ENCODE measurements at regions not wholly inside any gene's neighbourhood (a gene's known extent, or its start where the extent isn't known, plus 50 kb on each side); places are given as distances from the start of the nearest gene placed in this dataset.
"Not testable (repeated sequence)": the region's sequence is repeated elsewhere in the genome, so short reads cannot be mapped to it uniquely, and the experiment has no call there.

DNA sequence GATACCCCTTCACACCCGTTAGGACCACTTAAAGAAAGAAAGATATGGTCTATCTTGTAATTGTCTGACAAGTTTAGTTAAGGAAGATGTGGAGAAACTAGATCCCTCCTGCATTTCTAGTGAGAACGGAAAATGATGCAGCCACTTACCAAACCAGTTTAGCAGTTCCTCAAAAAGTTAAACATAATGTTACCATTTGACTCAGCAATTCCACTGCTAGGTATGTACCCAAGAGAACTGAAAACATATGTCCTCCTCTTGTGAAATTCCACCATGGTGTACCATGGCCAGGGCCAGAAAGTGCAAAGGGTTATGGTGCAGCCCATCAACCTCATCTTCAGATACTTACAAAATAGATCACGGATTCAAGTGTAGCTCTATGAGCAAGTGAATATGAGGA, 79.0 kb upstream of the ID2 start:
- no peak for DNase-seq (ENCODE audit: low spot score)

DNA sequence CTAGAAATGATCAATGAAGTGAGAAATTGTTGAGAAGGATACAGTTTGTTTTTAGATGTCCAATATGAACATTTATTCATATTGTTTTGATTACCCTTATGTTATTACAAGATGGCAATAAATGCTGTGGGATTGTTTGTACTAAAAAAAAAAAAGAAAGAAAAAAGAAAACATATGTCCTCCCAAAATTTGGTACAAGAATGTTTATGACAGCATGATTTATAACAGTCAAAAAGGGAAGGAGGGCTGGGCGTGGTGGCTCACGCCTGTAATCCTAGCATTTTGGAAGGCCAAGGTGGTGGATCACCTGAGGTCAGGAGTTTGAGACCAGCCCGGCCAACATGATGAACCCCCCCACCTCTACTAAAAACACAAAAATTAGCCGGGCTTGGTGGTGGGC, 78.5 kb upstream of the ID2 start:
- not testable (repeated sequence) for DNase-seq (ENCODE audit: low spot score)

DNA sequence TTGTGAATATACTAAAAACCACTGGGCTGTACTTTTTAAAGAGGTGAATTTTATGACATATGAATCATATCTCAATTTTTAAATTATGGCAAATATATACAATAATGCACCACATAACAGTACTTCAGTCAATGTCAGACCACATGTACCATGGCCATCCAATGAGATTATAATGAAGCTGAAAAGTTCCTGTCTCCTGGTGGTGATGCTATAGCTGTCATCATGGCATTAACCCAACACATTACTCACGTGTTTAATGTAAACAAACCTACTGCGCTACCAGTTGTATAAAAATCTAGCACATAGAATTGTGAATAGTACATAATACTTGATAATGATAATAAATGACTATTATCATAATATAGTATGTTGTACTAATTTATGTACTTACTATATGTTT, 77.6 kb upstream of the ID2 start:
- DNase-seq (ENCODE audit: low spot score): no peak

DNA sequence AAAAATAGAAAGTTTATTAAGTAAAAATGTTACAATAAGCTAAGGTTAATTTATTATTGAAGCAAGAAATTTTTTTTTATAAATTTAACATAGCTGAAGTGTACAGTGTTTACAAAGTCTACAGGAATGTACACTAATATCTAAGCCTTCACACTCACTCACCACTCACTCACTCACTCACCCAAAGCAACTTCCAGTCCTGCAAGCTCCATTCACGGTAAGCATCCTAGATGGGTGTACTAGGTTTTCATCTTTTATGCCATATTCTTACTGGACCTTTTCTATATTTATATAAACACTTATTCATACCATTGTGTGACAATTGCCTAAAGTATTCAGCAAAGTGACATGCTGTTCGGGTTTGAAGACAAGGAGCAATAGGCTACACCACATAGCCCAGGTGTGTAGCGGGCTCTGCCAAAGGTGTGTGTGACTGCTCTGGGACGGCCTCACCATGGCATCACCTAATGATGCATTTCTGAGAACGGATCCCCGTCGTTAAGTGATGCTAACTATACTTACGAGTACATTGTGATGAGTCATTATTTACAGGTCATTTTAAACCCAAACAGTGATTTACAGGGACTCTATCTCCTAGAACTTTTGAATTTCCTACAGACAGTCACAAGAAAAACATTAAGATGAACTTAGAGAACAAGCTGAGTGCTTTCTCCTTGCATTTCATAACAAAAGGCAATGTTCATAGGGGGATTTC, 76.3 kb upstream of the ID2 start:
- DNase-seq (ENCODE audit: low spot score): no peak

- no peak for DNase-seq (ENCODE audit: low spot score)
These were observed 75.6 kb upstream of the ID2 start for GRCh38 chr2:8606226-8606625.

- DNase-seq (ENCODE audit: low spot score): no peak
These were observed 75.0 kb upstream of the ID2 start for GRCh38 chr2:8606649-8607550.

DNA sequence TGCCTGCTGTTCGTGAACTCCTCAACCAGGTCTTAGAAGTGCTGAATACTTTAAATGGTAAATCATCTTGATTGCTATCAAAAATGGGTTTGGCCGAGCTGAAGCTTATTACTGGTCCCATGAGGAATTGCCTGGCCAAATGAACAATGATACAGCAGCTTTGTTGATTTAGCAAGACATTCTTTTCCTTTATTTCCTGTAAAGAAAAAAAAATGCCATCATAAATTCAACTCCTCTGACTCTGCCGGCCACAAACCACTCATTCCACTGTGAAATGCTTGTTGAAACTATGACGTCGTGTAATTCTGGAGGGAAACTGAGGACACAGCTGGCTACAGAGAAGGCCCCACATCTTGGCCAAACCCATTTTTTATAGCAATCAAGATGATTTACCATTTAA, 74.2 kb upstream of the ID2 start:
- DNase-seq (ENCODE audit: low spot score): no peak

DNA sequence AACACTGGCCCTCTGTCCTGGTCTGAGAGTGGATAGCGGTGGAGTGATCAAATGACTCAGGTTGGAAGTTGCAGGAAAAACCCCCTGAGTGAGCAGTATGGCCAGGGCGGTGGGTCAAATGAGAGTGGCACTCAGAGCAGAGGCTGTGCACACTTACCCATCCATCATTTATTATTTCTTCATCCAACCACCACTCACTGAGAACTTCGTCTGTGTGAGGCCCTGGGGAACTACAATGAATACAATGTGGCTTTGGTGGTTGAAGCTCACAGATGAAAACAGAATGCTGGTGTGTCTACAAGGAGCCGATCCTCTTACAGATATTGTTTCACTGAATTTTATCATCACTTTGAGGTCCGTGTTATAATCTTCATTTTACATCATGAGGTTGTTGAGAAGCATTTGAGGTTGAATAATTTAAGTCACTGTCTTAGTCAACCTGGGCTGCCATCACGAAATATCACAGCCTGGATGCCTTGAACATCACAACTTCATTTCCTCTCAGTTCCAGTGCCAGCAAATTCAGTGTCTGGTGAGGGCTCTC, 73.4 kb upstream of the ID2 start:
- DNase-seq (ENCODE audit: low spot score): no peak

DNA sequence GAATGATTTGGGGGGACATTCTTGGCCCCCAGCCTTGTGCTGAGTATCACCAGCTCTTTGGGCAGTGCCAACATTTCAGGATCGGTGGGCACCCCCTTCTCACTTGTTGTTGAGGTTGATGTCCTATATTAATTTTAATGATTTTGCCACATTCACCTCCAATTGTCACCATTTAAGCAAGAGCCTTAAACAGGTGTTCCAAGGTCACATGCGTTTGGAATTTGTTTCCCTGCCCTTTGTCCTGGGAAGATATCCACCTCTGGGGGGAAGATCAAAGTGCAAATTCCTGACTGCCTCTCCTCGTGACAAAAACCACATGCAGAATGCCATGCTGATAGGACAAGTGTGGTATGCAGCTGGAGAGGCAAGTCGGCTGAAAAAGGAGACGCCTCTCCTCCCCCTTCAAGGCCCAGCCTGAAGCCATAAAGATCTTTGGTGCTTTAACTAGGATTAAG, 72.5 kb upstream of the ID2 start:
- no peak for DNase-seq (ENCODE audit: low spot score)

DNA sequence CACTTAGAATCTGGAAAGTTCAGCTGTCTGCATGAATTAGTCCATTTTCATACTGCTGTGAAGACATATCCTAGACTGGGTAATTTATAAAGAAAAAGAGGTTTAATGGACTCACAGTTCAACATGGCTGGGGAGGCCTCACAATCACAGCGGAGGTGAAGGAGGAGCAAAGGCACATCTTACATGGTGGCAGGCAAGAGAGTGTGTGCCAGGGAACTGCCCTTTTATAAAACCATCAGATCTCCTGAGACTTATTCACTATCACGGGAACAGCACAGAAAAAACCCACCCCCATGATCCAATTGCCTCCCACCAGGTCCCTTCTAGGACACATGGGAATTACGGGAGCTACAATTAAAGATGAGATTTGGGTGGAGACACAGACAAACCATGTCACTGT, 71.1 kb upstream of the ID2 start:
- DNase-seq (ENCODE audit: low spot score): not testable (repeated sequence)

- DNase-seq (ENCODE audit: low spot score): no peak
These were observed 70.6 kb upstream of the ID2 start for GRCh38 chr2:8611246-8611645.

- no peak for DNase-seq (ENCODE audit: low spot score)
These were observed 70.2 kb upstream of the ID2 start for GRCh38 chr2:8611700-8612099.

- no peak for DNase-seq (ENCODE audit: low spot score)
These were observed 69.1 kb upstream of the ID2 start for GRCh38 chr2:8612734-8613179.

GRCh38 chr2:8613207-8613999, 68.5 kb upstream of the ID2 start:
- not testable (repeated sequence) for DNase-seq (ENCODE audit: low spot score)

GRCh38 chr2:8614646-8615045, 67.2 kb upstream of the ID2 start:
- no peak for DNase-seq (ENCODE audit: low spot score)

GRCh38 chr2:8615252-8615575, 66.6 kb upstream of the ID2 start:
- no peak for DNase-seq (ENCODE audit: low spot score)

DNA sequence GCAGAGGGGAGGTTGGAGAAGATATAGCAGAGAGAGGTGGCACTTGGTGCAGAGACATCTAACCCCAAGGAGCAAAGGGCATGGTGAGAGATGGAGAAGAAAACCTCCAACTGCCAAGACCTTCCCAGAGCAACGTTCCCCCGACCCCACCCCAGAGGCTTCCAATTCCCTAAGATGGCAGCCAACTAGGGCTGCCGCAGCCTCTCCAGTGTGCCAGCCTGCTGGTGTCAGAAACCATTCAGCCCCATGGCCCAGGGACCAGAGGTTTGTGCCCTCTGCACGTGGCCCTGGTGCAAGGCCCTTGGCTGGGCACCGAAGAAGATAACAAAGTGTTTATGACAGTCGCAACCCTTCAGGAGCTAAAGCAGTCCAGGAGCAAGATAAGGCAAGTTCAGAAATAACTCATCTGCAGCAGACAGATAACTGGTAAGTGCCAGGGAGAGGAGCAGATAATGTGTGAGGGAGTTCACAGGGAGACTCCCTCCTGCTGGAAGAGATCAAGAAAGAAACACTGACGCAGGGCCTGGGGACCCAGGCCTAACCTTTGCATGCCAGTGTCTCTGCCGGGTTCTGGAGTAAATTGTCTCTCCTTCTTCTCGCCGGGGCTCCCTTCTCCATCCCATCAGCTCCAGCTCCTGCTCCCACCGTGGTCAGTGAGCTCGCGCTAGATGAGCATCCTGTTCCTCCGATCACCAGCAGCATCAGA, 66.1 kb upstream of the ID2 start:
- no peak for DNase-seq (ENCODE audit: low spot score)

DNA sequence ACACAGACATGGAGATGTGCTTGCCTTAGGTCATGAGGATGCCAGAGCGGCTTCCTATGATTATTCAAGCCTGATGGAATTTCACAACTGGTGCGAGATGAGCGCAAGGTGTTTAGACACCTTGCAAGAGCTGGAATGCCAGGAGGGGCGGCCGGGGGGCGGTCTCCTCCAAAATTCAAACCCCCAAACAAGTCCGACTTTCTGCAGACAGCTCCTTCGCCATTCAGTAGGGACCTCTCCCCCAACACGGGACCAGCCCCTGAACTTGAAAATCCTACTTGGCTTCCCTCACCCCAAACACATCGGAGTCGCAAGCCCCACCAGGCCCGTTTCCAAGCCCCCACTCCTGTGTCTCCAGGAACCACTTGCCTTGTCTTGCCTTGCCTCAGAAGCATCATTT, 64.8 kb upstream of the ID2 start:
- DNase-seq (ENCODE audit: low spot score): no peak

DNA sequence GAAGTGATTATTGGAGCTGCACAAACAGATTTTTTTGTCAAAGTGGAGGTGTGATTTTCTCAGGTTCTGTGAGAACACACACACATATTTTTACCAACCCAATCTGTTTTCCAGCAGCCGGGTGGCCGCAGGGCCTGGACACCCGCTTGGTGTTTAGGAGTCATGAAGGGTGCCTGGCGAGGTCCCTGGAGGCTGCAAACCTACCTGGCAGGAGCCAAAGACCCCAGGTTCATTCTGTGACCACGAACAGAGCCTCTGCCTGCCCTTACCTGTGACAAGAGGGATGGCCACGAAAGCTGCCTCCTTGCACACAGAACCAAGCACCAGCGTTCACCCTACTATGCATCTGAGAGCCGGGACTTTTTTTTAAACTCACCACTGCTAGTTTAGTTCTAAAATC, 64.3 kb upstream of the ID2 start:
- no peak for DNase-seq (ENCODE audit: low spot score)

GRCh38 chr2:8619071-8619470, 62.8 kb upstream of the ID2 start:
- no peak for DNase-seq (ENCODE audit: low spot score)

DNA sequence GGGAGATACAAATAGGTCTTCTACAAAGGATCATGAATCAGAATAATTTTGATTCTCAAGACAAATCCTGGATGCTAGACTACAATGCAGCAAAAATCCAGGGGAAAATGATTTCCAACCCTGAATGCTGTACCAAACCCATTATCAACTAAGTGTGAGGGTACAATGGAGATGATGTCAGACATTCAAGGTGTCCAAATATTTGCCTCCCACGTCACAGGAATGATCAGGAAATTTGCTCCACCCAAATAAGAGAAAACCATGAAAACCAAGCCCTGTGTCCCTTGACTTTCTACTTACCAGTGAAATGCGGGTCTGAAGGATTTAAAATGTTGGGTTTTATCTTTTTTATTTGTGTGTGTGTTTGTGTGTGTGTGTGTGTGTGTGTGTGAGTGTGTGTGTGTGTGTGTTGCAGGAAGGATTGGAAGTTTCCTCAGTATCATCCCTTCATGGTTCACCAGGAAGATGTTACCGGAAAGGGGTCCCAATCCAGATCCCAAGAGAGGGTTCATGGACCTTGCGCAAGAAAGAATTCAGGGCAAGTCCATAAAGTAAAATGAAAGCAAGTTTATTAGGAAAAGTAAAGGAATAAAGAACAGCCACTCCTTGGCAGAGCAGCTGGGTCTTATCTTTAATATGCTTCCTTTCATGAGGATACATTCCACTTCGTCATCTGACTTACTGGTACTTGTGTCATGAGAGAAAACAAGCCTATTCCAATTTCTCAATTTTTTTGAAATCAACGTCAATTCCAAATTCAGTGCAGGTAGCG, 61.1 kb upstream of the ID2 start:
- DNase-seq (ENCODE audit: low spot score): no peak

Measured in putamen (tissue), 1 donor.